IgD-negative memory B cell (primary cell): ENCODE measurements at regions not wholly inside any gene's neighbourhood (a gene's known extent, or its start where the extent isn't known, plus 50 kb on each side); places are given as distances from the start of the nearest gene placed in this dataset.
"Not testable (repeated sequence)": the region's sequence is repeated elsewhere in the genome, so short reads cannot be mapped to it uniquely, and the experiment has no call there.

ENCODE experiments used
- H3K27ac Mint-ChIP-seq, 3 donors: one replicate each; pipeline ENCODE4 v1.8.0; 2020 to 2022; ENCODE audit warnings: mild to moderate bottlenecking in 3 of 3, mixed read lengths in 3 of 3, moderate library complexity in 1 of 3
- H3K27me3 Mint-ChIP-seq: one replicate; pipeline ENCODE4 v1.8.0; 2021; ENCODE audit warnings: mixed read lengths
- H3K36me3 Mint-ChIP-seq: one replicate; pipeline ENCODE4 v1.8.0; 2020; ENCODE audit warnings: mild to moderate bottlenecking, mixed read lengths
- H3K4me1 Mint-ChIP-seq, 3 donors: one replicate each; pipeline ENCODE4 v1.8.0; 2020 to 2022; ENCODE audit warnings: mixed read lengths in 3 of 3, mild to moderate bottlenecking in 1 of 3
- H3K4me3 Mint-ChIP-seq, 4 donors: one replicate each; pipeline ENCODE4 v1.8.0; 2020 to 2022; ENCODE audit warnings: mild to moderate bottlenecking in 4 of 4, mixed read lengths in 4 of 4, moderate library complexity in 3 of 4
- H3K9me3 Mint-ChIP-seq, 3 donors: one replicate each; pipeline ENCODE4 v1.8.0; 2020 to 2021; ENCODE audit warnings: mixed read lengths in 3 of 3, mild to moderate bottlenecking in 1 of 3

DNA sequence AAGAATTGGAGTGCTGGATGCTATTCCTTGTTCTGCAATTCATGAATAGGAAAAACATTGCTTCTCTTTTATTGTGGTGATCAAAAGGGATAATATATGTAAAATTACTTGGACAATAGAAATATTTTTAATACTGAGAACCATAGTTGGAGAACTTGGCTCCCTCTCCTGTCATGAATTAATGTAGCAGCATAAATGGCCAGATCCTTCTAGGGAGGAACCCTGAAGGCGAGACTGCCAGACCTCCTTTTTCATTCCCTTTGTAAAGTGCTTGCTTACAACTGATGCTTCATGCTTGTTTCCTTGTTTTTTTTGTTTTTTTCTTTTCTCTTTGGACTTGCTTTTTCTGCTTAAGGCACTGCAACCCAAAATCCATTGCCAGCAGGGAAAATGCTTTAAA, 233.6 kb downstream of the SH2D4B start:
- Mint-ChIP-seq H3K27ac (no peak overlapping the region), H3K9me3 (no peaks in the 10 kb centered on the region), H3K27me3 (no peaks in the 10 kb centered on the region)

DNA sequence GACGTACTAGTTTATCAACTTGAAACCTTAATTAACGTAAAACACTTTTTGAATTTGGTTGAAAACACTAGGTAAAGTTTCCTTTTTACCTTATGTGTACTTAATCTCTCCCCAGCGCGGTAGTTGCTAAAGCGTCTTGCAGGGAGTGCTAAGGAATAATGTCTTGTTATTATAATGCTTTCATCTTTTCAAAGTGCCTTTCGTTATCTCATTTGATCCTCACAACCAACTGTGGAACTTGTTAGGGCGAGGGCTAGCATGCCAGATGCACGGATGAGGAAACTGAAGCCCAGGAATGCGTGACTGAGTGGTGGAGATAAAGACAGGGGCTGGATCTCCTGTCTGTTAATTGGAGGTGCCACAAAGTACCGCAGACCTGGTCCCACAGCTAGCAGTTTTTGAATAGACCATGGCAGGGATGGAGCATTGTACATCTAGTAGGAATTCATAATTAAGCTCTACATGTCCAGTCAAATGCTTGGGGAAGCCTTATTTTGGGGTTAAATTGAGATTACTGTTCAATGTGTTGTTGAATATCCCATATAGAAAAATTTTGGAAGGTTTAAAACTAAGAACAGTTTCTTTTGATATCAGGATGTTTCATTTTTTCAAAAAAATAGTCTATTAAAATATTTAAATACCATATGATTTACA, 234.3 kb downstream of the SH2D4B start:
- no peak overlapping the region for H3K4me3 Mint-ChIP-seq
- no peak overlapping the region for H3K27ac Mint-ChIP-seq
- H3K27me3 Mint-ChIP-seq, result no peaks in the 10 kb centered on the region
- no peaks in the 10 kb centered on the region for H3K36me3 Mint-ChIP-seq
- H3K9me3 Mint-ChIP-seq, result no peaks in the 10 kb centered on the region
- no peaks in the 10 kb centered on the region for H3K4me1 Mint-ChIP-seq

More for the DNA sequence above, 233.6 kb downstream of the SH2D4B start:
- Mint-ChIP-seq H3K4me3 (no peak overlapping the region), H3K36me3 (no peaks in the 10 kb centered on the region), H3K4me1 (no peaks in the 10 kb centered on the region)

DNA sequence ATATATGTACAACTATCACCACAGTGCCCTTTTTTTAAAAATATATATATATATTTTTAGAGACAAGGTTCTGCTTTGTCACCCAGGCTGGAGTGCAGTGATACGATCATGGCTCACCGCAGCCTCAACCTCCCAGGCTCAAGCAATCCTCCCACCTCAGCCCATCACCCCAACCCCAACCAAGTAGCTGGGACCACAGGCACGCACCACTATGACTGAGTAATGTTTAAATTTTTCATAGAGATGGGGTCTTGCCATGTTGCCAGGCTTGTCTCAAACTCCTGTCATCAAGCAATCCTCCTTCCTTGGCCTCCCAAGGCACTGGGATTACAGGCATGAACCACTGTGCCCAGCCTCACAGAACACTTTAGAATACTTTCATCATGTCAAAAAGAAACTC, 234.9 kb downstream of the SH2D4B start:
- H3K27ac Mint-ChIP-seq, result no peak overlapping the region
- H3K27me3 Mint-ChIP-seq, result no peaks in the 10 kb centered on the region
- H3K9me3 Mint-ChIP-seq, result no peaks in the 10 kb centered on the region
- H3K4me3 Mint-ChIP-seq, result no peak overlapping the region
- H3K4me1 Mint-ChIP-seq, result no peaks in the 10 kb centered on the region
- H3K36me3 Mint-ChIP-seq, result no peaks in the 10 kb centered on the region

DNA sequence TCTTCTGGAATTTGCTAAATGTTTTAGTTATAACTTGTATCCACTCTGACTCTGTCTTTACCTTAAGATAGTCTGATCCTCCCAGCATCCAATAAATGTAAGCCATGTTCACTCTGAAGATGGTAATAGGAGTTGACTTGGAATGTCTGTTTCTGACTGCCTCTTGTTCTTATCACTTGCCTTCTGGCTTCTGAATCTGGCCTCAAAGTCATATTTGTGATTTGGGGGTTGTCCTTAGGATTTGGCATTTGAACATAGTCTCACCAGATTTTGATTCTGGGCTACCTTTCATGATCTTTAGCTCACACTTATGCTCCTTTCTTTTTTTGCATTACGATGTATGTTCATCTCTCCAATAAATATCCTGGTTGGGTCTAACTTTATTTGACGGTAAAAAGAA, 247.0 kb downstream of the SH2D4B start:
- no peaks in the 10 kb centered on the region for H3K36me3 Mint-ChIP-seq
- H3K4me3 Mint-ChIP-seq, result no peak overlapping the region
- peaks cover 0 to 2% (median 0%) of the 10 kb centered on the region in 3 donors for H3K9me3 Mint-ChIP-seq
- H3K27ac Mint-ChIP-seq, result no peak overlapping the region
- H3K4me1 Mint-ChIP-seq, result no peaks in the 10 kb centered on the region
- peaks cover 3% of the 10 kb centered on the region for H3K27me3 Mint-ChIP-seq

DNA sequence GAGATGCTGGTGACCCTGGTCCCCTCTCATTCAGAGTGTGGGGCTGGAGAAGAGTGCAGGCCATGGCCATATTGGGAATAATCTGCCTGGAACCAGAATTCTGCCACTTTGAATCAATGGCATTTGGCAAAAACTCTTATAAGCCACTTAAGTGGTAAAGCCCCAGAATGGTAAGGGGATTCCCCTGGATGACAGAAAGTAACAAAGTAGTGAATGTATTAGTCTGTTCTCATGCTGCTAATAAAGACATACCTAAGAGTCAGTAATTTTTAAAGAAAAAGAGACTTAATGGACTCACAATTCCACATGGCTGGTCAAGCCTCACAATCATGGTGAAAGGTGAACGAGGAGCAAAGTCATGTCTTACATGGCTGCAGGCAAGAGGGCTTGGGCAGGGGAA, 248.6 kb downstream of the SH2D4B start:
- Mint-ChIP-seq H3K36me3 (no peaks in the 10 kb centered on the region), H3K27ac (no peak overlapping the region), H3K9me3 (peaks cover 0 to 2% (median 0%) of the 10 kb centered on the region in 3 donors), H3K27me3 (peaks cover 3% of the 10 kb centered on the region), H3K4me3 (no peak overlapping the region), H3K4me1 (no peaks in the 10 kb centered on the region)

DNA sequence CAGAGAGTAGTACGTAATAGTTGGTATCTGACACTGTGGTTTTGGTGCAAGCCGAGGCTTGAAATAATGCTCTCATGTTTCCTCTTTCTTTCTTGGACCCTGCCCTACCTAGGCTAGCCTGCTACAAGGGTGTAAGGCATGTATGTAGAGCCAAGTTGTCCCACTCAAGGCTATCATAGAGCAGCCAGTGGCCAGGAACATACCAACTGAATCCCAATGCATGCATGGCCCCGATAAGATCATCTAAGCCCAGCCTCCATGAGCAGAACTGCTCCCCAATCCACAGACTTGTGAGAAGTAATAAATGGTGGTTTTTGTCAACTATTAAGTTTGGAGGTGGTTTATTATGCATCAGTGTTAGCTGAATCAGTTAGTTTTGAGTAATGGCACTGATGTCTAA, 250.2 kb downstream of the SH2D4B start:
- no peak overlapping the region for H3K4me3 Mint-ChIP-seq
- peaks cover 0 to 3% (median 0%) of the 10 kb centered on the region in 3 donors for H3K9me3 Mint-ChIP-seq
- no peaks in the 10 kb centered on the region for H3K36me3 Mint-ChIP-seq
- no peak overlapping the region for H3K27ac Mint-ChIP-seq
- no peaks in the 10 kb centered on the region for H3K4me1 Mint-ChIP-seq
- peaks cover 3% of the 10 kb centered on the region for H3K27me3 Mint-ChIP-seq

DNA sequence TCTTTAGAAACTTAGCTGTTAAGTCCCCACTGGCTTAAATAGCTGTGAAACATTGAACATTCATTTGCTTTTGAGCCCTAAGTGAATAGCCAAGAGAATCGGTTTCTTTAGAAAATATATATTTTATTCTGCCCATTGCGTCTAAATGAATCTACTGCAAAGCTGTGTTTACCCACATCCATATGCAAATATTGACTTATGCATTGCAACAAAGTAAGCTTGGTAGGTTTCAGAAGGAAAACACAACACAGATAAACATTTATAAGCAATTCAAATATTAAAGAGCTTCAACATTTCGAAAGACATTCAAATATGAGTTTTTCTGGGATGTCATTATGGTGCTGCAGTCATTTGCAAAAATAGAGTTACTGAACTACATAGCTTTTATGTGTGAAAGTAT, 257.3 kb downstream of the SH2D4B start:
- Mint-ChIP-seq H3K27ac (no peak overlapping the region), H3K27me3 (no peaks in the 10 kb centered on the region), H3K4me3 (no peak overlapping the region), H3K4me1 (no peaks in the 10 kb centered on the region), H3K9me3 (peaks cover 0 to 3% (median 1%) of the 10 kb centered on the region in 3 donors), H3K36me3 (no peaks in the 10 kb centered on the region)

DNA sequence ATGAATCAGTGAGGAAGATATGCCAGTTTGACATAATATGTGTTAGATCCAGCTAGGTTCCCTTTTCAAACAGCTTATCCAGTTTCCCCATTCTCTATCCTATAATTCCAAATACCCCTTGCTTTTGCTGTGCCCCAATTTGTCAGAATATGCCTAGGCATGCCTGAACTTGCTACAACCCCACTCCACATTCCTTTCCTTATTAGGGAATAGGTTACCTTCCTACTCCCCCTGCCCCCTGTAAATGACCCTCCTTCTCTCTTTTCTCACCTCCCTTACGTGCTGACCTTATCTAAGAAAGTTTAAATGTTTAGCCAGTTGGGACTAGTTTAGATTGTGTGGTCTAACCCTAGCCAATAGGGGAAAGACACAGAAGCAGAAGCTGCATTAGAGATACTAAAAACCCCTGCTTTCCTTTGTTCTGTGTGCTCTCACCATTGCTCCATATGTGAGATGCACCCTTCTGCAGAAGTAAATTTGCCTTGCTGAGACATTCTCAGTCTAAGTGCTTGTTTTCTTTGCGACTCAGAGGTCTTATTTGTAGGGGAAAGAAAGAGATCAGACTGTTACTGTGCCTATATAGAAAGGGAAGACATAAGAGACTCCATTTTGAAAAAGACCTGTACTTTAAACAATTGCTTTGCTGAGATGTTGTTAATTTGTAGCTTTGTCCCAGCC, 267.8 kb downstream of the SH2D4B start:
- Mint-ChIP-seq H3K27ac (no peak overlapping the region), H3K9me3 (peaks cover 2 to 8% (median 6%) of the 10 kb centered on the region in 3 donors), H3K4me1 (no peaks in the 10 kb centered on the region), H3K27me3 (no peaks in the 10 kb centered on the region), H3K4me3 (no peak overlapping the region), H3K36me3 (peaks cover 1% of the 10 kb centered on the region)

DNA sequence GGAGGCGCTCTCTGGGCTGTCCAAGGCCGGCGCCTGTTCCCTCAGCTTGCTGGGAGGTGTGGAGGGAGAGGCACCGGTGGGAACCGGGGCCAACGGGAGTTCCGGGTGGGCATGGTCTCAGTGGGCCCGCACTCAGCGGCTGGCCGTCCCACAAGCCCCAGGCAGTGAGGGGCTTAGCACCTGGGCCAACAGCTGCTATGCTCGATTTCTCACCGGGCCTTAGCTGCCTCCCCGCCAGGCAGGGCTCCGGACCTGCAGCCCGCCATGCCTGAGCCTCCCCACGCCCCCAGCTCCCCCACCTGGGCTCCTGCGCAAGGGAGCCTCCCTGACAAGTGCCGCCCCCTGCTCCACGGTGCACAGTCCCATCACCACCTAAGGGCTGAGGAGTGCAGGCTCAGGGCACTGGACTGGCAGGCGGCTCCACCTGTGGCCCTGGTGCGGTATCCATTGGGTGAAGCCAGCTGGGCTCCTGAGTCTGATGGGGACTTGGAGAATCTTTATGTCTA, 276.5 kb downstream of the SH2D4B start:
- H3K9me3 Mint-ChIP-seq, result peaks cover 0 to 10% (median 4%) of the 10 kb centered on the region in 3 donors
- H3K4me1 Mint-ChIP-seq, result no peaks in the 10 kb centered on the region
- H3K27me3 Mint-ChIP-seq, result peaks cover 3% of the 10 kb centered on the region
- H3K36me3 Mint-ChIP-seq, result peaks cover 3% of the 10 kb centered on the region
- no peak overlapping the region for H3K4me3 Mint-ChIP-seq
- H3K27ac Mint-ChIP-seq, result no peak overlapping the region

DNA sequence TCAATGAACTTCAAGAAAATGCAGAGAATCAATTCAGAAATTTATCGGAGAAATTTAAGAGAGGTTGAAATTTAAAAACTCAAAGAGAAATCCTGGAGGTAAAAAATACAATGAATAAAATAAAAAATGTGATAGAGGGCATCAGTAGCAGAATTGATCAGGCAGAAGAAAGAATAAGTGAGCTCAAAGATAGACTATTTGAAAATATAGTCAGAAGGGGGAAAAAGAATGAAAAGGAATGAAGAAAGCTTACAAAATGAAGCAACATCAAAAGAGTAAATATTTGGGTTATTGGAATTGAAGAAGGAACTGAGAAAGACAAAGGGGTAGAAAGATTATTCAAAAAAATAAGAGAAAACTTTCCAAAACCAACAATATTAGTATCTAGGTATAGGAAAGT, 291.4 kb downstream of the SH2D4B start:
- Mint-ChIP-seq H3K4me3 (no peak overlapping the region), H3K36me3 (no peaks in the 10 kb centered on the region), H3K4me1 (no peaks in the 10 kb centered on the region), H3K27me3 (no peaks in the 10 kb centered on the region), H3K9me3 (peaks cover 2 to 22% (median 13%) of the 10 kb centered on the region in 3 donors), H3K27ac (no peak overlapping the region)

DNA sequence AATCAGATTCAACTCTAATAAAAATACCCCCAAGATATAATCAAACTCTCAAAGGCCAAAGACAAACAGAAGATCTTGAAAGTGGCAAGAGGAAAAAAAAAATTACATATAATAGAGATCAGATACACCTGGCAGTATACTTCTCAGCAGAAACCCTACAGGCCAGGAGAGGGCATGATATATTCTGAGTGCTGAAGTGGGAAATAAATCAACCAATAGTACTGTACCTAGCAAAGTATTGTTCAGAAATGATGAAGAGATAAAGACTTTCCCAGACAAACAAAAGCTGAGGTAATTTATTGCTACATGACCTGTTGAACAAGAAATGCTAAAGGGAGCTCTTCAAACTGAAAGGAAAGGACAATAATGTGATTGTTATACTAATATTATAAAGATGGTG, 291.9 kb downstream of the SH2D4B start:
- H3K27me3 Mint-ChIP-seq, result no peaks in the 10 kb centered on the region
- H3K4me3 Mint-ChIP-seq, result no peak overlapping the region
- H3K36me3 Mint-ChIP-seq, result no peaks in the 10 kb centered on the region
- H3K9me3 Mint-ChIP-seq, result peaks cover 2 to 23% (median 15%) of the 10 kb centered on the region in 3 donors
- H3K4me1 Mint-ChIP-seq, result no peaks in the 10 kb centered on the region
- no peak overlapping the region for H3K27ac Mint-ChIP-seq

DNA sequence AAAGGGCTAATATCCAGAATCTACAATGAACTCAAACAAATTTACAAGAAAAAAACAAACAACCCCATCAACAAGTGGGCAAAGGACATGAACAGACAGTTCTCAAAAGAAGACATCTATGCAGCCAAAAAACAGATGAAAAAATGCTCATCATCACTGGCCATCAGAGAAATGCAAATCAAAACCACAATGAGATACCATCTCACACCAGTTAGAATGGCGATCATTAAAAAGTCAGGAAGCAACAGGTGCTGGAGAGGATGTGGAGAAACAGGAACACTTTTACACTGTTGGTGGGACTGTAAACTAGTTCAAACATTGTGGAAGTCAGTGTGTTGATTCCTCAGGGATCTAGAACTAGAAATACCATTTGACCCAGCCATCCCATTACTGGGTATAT, 295.0 kb downstream of the SH2D4B start:
- not testable (repeated sequence) for H3K27ac Mint-ChIP-seq, H3K4me1 Mint-ChIP-seq, H3K4me3 Mint-ChIP-seq, H3K27me3 Mint-ChIP-seq, H3K36me3 Mint-ChIP-seq
- H3K9me3 Mint-ChIP-seq, result peaks cover 2 to 25% (median 23%) of the 10 kb centered on the region in 3 donors

DNA sequence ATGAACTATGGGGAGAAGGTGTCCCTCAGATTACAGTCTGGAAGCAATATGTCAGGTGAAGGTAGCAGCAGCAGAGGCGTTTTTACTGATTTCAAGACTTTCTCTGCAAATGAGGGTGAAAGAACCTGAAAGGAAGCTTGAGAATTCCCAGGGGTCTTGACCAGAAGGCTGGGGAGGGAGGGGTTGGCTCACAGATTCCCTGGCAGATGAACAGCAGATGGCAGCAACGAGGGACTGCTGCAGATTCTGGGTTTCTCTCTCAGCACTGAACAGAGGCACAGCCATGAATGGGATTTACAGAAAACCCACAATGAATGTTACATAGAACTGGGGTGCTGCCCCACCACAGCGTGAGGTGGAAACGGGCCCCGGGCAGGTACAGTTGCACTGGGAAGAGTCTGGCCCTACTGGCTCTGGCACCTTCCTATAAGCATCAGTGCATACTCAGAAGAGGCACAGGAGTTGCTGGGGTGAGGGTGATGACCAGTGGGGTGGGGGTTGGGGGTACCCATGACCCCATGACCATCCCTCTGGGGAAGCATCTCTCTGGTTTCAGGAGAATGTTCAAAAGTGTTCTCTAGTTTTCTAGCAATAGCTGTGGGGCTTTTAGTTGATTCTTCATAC, 317.8 kb downstream of the SH2D4B start:
- Mint-ChIP-seq H3K27ac (no peak overlapping the region), H3K4me3 (no peak overlapping the region), H3K4me1 (no peaks in the 10 kb centered on the region), H3K9me3 (no peaks in the 10 kb centered on the region), H3K36me3 (no peaks in the 10 kb centered on the region), H3K27me3 (no peaks in the 10 kb centered on the region)

DNA sequence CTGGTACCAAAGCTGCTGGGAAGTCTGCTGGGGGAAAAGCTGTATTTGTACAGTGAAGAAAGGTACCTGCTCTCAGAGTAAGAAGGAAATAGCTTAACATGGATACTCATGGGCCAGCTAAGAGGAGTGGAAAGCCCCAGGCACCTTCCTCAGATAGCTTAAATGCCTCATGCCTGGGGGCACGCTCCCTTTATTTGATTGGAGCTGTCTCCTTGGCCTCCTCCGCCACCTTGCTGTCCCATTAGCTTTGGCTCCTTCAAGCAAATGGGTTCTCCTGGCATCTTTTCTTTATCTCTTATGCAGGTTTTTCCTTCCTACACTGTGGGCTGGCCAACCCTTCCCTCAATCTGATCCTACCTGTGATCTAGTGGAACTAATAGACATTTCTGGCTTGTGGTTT, 318.5 kb downstream of the SH2D4B start:
- no peaks in the 10 kb centered on the region for H3K4me1 Mint-ChIP-seq
- H3K36me3 Mint-ChIP-seq, result no peaks in the 10 kb centered on the region
- no peak overlapping the region for H3K4me3 Mint-ChIP-seq
- H3K27me3 Mint-ChIP-seq, result no peaks in the 10 kb centered on the region
- no peaks in the 10 kb centered on the region for H3K9me3 Mint-ChIP-seq
- no peak overlapping the region for H3K27ac Mint-ChIP-seq

DNA sequence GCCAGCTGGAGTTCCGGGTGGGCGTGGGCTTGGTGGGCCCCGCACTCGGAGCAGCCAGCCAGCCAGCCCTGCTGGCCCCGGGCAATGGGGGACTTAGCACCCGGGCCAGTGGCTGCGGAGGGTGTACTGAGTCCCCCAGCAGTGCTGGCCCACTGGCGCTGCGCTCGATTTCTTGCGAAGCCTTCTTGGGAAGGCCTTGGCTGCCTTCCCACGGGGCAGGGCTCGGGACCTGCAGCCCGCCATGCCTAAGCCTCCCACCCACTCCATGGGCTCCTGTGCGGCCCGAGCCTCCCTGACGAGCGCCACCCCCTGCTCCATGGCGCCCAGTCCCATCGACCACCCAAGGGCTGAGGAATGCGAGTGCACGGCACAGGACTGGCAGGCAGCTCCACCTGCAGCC, 321.6 kb downstream of the SH2D4B start:
- not testable (repeated sequence) for H3K4me1 Mint-ChIP-seq, H3K27ac Mint-ChIP-seq, H3K36me3 Mint-ChIP-seq, H3K27me3 Mint-ChIP-seq, H3K9me3 Mint-ChIP-seq, H3K4me3 Mint-ChIP-seq

DNA sequence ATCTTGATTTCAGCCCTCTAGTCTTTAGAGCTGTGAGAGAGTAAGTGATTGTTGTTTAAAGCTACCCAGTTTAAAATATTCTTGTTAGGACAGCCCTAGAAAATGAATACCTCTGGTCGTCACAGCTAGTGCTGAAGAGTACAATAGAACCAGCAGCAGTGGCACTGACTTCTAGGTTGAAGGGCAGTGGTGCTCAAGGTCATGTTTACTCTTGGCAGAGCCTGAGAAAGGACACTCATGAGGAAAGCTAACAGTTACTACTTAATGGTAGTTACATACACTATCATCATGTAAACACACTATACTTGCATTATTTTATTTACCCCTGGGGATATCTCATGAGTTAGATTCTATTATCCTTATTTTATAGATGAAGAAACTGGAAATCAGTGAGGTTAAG, 323.0 kb downstream of the SH2D4B start:
- H3K4me3 Mint-ChIP-seq, result no peak overlapping the region
- no peaks in the 10 kb centered on the region for H3K9me3 Mint-ChIP-seq
- no peaks in the 10 kb centered on the region for H3K36me3 Mint-ChIP-seq
- no peak overlapping the region for H3K27ac Mint-ChIP-seq
- no peaks in the 10 kb centered on the region for H3K27me3 Mint-ChIP-seq
- no peaks in the 10 kb centered on the region for H3K4me1 Mint-ChIP-seq
